Activated CD4-positive, alpha-beta T cell treated with anti-CD3 and anti-CD28 coated beads for 36 hours (primary cell): ENCODE measurements at regions not wholly inside any gene's neighbourhood (a gene's known extent, or its start where the extent isn't known, plus 50 kb on each side); places are given as distances from the start of the nearest gene placed in this dataset.
A peak's percentile ranks its signal among the peaks of the same experiment; 100 is the strongest.
"Not testable (repeated sequence)": the region's sequence is repeated elsewhere in the genome, so short reads cannot be mapped to it uniquely, and the experiment has no call there.

Experiments
- ATAC-seq: fragments of 200-7000 bp; cut with Tn5 transposase; one replicate; pipeline ENCODE4 v1.10.0; 2021; ENCODE audit warnings: mild to moderate bottlenecking, moderate library complexity
- CTCF ChIA-PET: fragments of 350-600 bp; sonication (Branson Sonifier 250); formaldehyde crosslinking; loops from one replicate; lab custom pipeline; 2021; ENCODE audit warnings: antibody characterized with exemption; lab: Charles Lee
- POLR2A ChIA-PET: fragments of 350-600 bp; sonication (Branson Sonifier 250); formaldehyde crosslinking; loops from one replicate; lab custom pipeline; 2021; ENCODE audit warnings: antibody characterized with exemption, inconsistent platforms; lab: Charles Lee
- DNase-seq: peaks from one replicate; pipeline ENCODE4 v3.0.0-alpha.2; 2020
- H3K27ac Mint-ChIP-seq: one replicate; pipeline ENCODE4 v1.8.0; 2021; ENCODE audit warnings: mixed read lengths
- H3K27me3 Mint-ChIP-seq: one replicate; pipeline ENCODE4 v1.8.0; 2021; ENCODE audit warnings: mixed read lengths
- H3K36me3 Mint-ChIP-seq: one replicate; pipeline ENCODE4 v1.8.0; 2021; ENCODE audit warnings: low read depth, mixed read lengths
- H3K4me1 Mint-ChIP-seq: one replicate; pipeline ENCODE4 v1.8.0; 2021; ENCODE audit warnings: mixed read lengths
- H3K4me3 Mint-ChIP-seq: one replicate; pipeline ENCODE4 v1.8.0; 2021; ENCODE audit warnings: mild to moderate bottlenecking, moderate library complexity, mixed read lengths
- H3K9me3 Mint-ChIP-seq: one replicate; pipeline ENCODE4 v1.8.0; 2021; ENCODE audit warnings: low read depth, mixed read lengths
- intact Hi-C, 2 experiments: fragments of 100-400 bp; cut with DNase I in 1 of 2; cut with micrococcal nuclease in 1 of 2; formaldehyde crosslinking; loops; one replicate each; pipeline versions ENCODE4 v1.14.2 to v1.15.1; 2022 to 2024; cut with DNase I, micrococcal nuclease

DNA sequence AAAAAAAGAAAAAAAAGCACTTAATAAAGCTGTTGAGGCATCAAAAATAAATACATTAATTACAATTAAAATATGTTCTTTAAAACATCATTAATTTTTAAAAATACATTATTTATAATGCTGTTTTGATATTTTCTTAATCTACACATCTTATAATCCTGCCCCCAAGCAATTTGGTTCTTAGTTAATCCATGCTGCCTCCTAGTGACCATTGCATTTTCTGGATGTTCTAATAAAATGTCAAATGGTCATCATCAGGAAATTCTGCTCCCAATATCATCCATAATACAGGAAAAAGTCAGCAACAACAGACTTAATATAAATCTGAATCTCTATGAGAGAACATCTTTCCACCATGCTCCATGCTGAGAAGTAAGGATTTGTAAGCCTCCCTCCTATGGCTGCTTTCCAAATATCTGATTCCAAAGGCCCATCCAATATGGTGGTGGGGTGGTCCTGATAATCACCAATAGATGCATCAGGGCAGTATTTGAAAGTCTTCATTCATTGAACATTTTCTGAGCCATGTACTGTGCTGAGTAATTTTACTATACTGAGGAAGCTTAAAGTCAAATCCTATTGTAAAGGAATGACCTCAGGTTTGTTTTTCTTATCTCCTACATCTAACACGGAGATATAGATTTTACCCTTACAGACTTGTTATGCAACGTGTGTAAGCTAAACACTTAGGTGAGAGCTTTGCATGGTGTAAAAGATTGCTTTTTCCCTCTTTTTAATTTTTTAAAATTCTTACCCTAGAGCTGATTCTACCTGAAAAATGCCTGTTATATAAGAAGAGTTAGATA, 124.7 kb upstream of the BMAL1 start:
- intact Hi-C loops, result loop anchor here in 1 of 2 experiments (5.0 kb wide), 1 partner anchor 191 kb away; no protein-coding TSS in a partner anchor
- Mint-ChIP-seq H3K4me3 (no peak overlapping the region), H3K27ac (no peak overlapping the region), H3K36me3 (no peaks in the 10 kb centered on the region), H3K27me3 (peaks cover 14% of the 10 kb centered on the region), H3K4me1 (no peaks in the 10 kb centered on the region), H3K9me3 (no peaks in the 10 kb centered on the region)
- DNase-seq, result no peak
- ATAC-seq, result no peak
- ChIA-PET POLR2A (no interaction called here), CTCF (interaction anchor here (0.7 kb wide), 1 partner anchor 34 kb away, joined by 3 read pairs; no protein-coding TSS in a partner anchor)

DNA sequence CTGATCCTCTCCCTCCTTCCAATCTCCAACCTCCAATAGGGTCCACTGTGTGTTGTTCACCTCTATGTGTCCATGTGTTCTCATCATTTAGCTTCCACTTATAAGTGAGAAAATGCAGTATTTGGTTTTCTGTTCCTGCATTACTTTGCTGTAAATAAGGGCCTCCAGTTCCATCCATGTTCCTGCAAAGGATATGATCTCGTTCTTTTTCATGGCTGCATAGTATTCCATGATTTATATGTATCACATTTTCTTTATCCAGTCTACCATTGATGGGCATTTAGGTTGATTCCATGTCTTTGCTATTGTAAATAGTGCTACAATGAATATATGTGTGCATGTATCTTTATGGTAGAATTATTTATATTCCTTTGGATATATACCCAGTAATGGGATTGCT, 123.2 kb upstream of the BMAL1 start:
- DNase-seq, CTCF ChIA-PET, H3K4me3 Mint-ChIP-seq, ATAC-seq, H3K9me3 Mint-ChIP-seq, H3K36me3 Mint-ChIP-seq, H3K27ac Mint-ChIP-seq, H3K4me1 Mint-ChIP-seq, POLR2A ChIA-PET: not testable (repeated sequence)
- intact Hi-C loops, result loop anchor here in 1 of 2 experiments (5.0 kb wide), 1 partner anchor 192 kb away; no protein-coding TSS in a partner anchor
- H3K27me3 Mint-ChIP-seq, result peaks cover 21% of the 10 kb centered on the region

DNA sequence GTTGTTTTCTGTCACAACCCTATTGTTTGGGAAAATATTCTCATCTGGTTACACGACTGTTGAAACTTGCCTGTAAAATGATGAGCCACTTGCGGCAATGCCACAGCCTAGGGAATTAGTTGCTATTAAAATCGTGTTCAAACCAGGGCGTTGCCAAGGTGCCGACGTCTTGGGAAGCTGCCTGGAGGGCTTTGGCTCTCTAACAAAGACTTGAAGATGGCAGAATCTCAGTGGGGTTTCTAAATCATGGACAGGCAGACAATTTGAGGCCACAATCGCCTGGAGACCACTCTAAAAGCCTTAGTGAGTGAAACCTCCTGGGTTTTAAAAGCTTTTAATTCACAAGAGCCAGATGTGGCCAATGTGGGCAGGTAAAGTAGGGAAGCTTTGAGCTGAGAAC, 117.2 kb upstream of the BMAL1 start:
- Mint-ChIP-seq H3K36me3 (no peaks in the 10 kb centered on the region), H3K9me3 (no peaks in the 10 kb centered on the region), H3K27me3 (peaks cover 13% of the 10 kb centered on the region), H3K27ac (no peak overlapping the region), H3K4me3 (no peak overlapping the region), H3K4me1 (no peaks in the 10 kb centered on the region)
- no peak for DNase-seq
- POLR2A ChIA-PET, result no interaction called here
- no peak for ATAC-seq
- intact Hi-C loops, result no loop called here
- CTCF ChIA-PET, result interaction anchor here (1.1 kb wide), 1 partner anchor 9 kb away, joined by 3 read pairs; no protein-coding TSS in a partner anchor

DNA sequence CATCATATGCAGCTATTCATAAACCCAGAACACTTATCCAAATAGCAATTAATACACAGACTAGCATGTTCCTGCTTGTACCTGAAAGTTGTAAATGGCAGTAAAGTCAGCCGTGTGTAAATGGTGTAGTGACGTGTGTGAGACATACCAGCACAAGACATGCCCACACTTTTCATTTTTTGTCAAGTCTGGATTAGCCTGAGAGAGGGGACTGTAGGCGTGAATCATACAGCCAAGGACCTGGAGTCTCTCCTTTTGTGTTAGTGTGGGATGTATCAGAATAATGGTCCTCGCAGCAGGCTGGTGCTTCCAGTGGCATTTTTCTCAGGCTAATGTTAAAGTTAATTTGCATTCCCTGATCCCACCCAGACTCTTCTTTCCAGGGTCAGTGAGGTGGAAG, 116.8 kb upstream of the BMAL1 start:
- H3K9me3 Mint-ChIP-seq, result no peaks in the 10 kb centered on the region
- ChIA-PET CTCF (interaction anchor here (1.1 kb wide), 1 partner anchor 10 kb away, joined by 3 read pairs; no protein-coding TSS in a partner anchor), POLR2A (no interaction called here)
- H3K4me3 Mint-ChIP-seq, result no peak overlapping the region
- no peak overlapping the region for H3K27ac Mint-ChIP-seq
- H3K27me3 Mint-ChIP-seq, result peaks cover 13% of the 10 kb centered on the region
- no peak for ATAC-seq
- no peaks in the 10 kb centered on the region for H3K36me3 Mint-ChIP-seq
- intact Hi-C loops, result no loop called here
- no peak for DNase-seq
- no peaks in the 10 kb centered on the region for H3K4me1 Mint-ChIP-seq

DNA sequence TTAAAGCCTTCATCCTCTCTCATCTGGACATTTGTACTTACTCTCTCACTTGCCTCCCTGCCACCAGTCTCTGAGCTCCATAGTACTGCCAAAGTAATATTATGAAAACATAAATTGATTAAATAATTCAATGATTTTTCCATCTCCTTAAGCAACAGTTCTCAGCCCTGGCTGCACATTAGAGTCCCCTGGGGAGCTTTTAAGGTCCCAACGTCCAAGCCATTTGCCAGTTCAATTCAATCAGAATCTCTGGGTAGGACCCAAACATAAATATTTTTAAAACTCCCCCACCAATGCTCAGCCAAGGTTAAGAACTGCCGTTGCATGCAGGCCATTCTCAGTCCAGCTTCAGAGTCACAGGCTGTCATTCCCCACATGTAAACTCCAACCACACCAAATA, 114.4 kb upstream of the BMAL1 start:
- Mint-ChIP-seq H3K4me3 (no peak overlapping the region), H3K4me1 (no peaks in the 10 kb centered on the region), H3K27me3 (peaks cover 7% of the 10 kb centered on the region), H3K36me3 (no peaks in the 10 kb centered on the region), H3K27ac (no peak overlapping the region), H3K9me3 (no peaks in the 10 kb centered on the region)
- ATAC-seq, result no peak
- ChIA-PET POLR2A (no interaction called here), CTCF (interaction anchor here (0.7 kb wide), 1 partner anchor 283 kb away, joined by 3 read pairs; no protein-coding TSS in a partner anchor)
- DNase-seq, result no peak
- intact Hi-C loops, result no loop called here

DNA sequence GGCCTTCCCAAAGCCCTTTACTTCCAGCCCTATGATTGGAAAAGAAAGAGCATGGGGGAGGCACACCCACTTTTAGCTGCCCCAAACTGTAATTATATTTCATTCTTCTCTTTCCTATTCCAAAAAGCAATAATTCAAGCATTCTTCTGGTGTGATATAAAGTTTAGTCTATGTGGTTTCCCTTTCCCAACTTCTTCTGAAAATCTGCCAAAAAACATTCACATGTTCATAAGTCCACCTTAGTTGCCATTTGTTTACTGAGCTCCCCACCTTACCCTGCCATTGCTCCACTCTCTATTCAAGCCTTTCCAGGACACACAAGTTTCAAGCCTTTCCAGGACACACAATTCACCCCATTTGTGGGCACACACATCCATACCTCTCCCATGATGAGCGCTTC, 111.6 kb upstream of the BMAL1 start:
- H3K4me3 Mint-ChIP-seq, result no peak overlapping the region
- H3K27me3 Mint-ChIP-seq, result peaks cover 2% of the 10 kb centered on the region
- DNase-seq (no peak), ATAC-seq (no peak)
- no peak overlapping the region for H3K27ac Mint-ChIP-seq
- POLR2A ChIA-PET, result no interaction called here
- intact Hi-C loops, result no loop called here
- H3K4me1 Mint-ChIP-seq, result no peaks in the 10 kb centered on the region
- no peaks in the 10 kb centered on the region for H3K36me3 Mint-ChIP-seq
- CTCF ChIA-PET, result no interaction called here
- H3K9me3 Mint-ChIP-seq, result no peaks in the 10 kb centered on the region

DNA sequence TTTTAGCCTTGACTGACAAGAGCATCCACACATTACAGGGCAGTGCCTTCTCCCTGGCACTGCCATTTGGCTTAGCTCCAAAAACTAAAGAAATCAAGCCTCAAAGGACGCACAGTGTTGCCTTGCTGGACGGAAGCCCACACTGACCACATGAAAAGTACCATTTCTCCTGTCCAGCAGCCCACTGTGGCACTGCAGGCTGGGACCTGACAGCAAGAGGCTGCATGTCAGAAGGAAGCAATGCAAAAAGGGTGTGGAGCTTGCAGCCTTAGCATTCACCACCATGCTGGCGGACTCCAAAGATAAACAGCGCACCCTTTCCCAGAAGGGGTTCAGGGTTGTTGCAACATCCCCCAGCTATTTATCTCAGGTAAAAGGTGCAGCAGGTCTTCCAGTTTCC, 109.3 kb upstream of the BMAL1 start:
- H3K4me1 Mint-ChIP-seq, result no peaks in the 10 kb centered on the region
- no peak overlapping the region for H3K27ac Mint-ChIP-seq

DNA sequence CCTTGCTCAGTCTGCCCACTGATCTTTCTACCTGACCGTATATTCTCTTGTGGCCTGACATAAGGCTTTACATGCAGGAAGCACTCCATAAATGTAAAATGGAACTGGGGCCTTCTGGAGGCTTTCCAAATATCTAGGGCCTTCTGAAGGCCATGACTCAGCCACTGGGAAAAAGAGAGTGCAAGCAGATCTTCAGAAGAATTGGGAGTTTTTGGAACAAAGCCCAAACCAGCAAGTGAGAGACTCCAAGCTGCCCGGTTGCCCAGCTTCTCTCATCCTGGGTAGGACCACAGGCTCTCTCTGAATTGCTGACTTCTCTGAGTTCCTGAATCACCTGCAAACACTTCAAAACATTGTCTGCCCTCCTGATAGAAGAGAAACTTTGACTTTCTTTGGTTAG, 107.9 kb upstream of the BMAL1 start:
- POLR2A ChIA-PET, result no interaction called here
- Mint-ChIP-seq H3K9me3 (no peaks in the 10 kb centered on the region), H3K27ac (no peak overlapping the region), H3K36me3 (no peaks in the 10 kb centered on the region), H3K4me3 (no peak overlapping the region), H3K4me1 (no peaks in the 10 kb centered on the region), H3K27me3 (no peaks in the 10 kb centered on the region)
- CTCF ChIA-PET, result interaction anchor here (0.5 kb wide), 1 partner anchor 281 kb away, joined by 3 read pairs; no protein-coding TSS in a partner anchor
- intact Hi-C loops, result no loop called here
- ATAC-seq (no peak), DNase-seq (no peak)

More for the DNA sequence above, 109.3 kb upstream of the BMAL1 start:
- intact Hi-C loops, result no loop called here
- no peak for ATAC-seq
- Mint-ChIP-seq H3K36me3 (no peaks in the 10 kb centered on the region), H3K4me3 (no peak overlapping the region), H3K27me3 (peaks cover 2% of the 10 kb centered on the region), H3K9me3 (no peaks in the 10 kb centered on the region)
- POLR2A ChIA-PET, result no interaction called here
- CTCF ChIA-PET, result interaction anchor here (1.6 kb wide), 1 partner anchor 24 kb away, joined by 5 read pairs; no protein-coding TSS in a partner anchor
- no peak for DNase-seq

DNA sequence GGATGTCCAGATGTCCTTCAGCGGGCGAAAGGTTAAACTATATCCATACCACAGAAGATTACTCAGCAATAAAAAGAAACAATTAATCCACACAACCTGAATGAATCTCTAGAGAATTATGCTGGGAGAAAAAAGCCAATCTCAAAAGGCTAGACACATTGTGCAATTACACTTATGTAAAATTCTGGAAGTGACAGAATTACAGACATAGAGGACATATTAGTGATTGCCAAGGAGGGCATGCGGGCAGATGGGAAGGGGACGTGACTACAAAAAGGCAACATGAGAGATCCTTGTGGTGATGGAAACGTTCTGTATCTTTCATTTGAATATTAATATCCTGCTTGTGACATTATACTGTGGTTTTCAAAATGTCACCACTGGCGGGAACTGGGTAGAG, 103.5 kb upstream of the BMAL1 start:
- H3K4me3 Mint-ChIP-seq, result no peak overlapping the region
- intact Hi-C loops, result no loop called here
- H3K27me3 Mint-ChIP-seq, result peaks cover 4% of the 10 kb centered on the region
- ChIA-PET POLR2A (no interaction called here), CTCF (no interaction called here)
- no peaks in the 10 kb centered on the region for H3K36me3 Mint-ChIP-seq
- no peak overlapping the region for H3K27ac Mint-ChIP-seq
- no peak for DNase-seq
- no peaks in the 10 kb centered on the region for H3K4me1 Mint-ChIP-seq
- H3K9me3 Mint-ChIP-seq, result no peaks in the 10 kb centered on the region
- ATAC-seq, result no peak

DNA sequence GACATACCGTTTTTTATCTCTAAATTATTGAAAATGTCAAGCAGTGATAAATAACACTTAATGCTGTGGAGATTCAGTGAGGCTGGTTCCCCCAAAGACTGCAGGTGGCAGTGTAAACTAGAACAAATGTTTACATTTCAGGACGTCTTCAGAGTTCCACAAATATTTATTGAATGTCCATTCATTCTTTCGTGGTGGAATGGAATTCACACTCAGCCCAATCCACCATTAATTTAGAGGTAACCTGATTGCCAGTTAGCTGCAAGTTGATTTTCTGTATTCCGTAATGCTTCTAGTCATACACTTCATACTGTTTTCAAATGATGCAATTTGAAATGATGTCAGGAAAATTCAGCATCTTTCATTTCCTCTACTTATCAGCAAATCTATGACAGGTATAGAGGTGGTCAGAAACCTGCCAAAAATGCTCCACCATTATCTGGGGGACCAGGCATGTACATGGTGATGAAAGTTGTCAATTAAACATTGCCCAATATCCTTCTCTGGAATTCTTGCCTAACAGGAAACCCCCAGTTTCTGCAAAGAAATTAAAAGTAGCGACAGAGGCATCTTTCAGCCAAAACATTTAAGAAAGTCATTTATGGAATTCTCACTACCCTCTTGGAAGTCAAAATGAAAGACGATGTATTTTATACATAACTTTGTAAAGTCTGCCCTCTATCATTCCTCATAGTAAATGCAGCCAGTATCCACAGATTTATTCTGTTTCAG, 94.3 kb upstream of the BMAL1 start:
- DNase-seq, result peak; percentile 11
- CTCF ChIA-PET, result interaction anchor here (0.6 to 2.4 kb wide), 12 partner anchors 8 to 1750 kb away, joined by 3 to 10 read pairs (median 4); no protein-coding TSS in a partner anchor

DNA sequence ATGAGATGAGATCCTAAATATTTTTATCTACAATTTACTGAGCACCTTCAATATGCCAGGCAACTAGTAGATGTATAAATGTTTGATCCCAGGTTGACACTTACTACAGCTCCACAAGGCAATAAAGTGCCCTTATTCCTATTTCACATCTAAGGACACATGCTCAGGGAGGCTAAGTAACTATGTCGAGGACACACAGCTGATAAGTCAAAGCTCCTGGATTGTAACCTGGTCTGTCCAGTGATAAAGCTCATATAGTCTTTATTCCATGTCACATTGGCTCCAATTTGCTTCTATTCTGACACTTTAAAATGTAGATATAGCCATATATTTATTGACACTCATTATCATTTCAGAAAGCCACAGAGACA, 93.8 kb upstream of the BMAL1 start:
- DNase-seq (no peak), ATAC-seq (no peak)
- POLR2A ChIA-PET, result interaction anchor here (0.7 kb wide), 1 partner anchor 25 kb away, joined by 3 read pairs; no protein-coding TSS in a partner anchor
- Mint-ChIP-seq H3K4me1 (peaks cover 10% of the 10 kb centered on the region), H3K27ac (no peak overlapping the region), H3K36me3 (no peaks in the 10 kb centered on the region), H3K9me3 (peaks cover 13% of the 10 kb centered on the region), H3K4me3 (no peak overlapping the region), H3K27me3 (peaks cover 21% of the 10 kb centered on the region)
- CTCF ChIA-PET, result interaction anchor here (0.6 to 2.4 kb wide), 14 partner anchors 8 to 1751 kb away, joined by 3 to 10 read pairs (median 4); no protein-coding TSS in a partner anchor
- intact Hi-C loops, result loop anchor here (1.0 to 2.0 kb wide), 6 partner anchors 24 to 220 kb away; no protein-coding TSS in a partner anchor

More for the DNA sequence above, 94.3 kb upstream of the BMAL1 start:
- intact Hi-C loops, result loop anchor here (1.0 to 2.0 kb wide), 6 partner anchors 25 to 219 kb away; no protein-coding TSS in a partner anchor
- Mint-ChIP-seq H3K4me3 (no peak overlapping the region), H3K27me3 (peaks cover 19% of the 10 kb centered on the region), H3K9me3 (peaks cover 9% of the 10 kb centered on the region), H3K4me1 (peaks cover 10% of the 10 kb centered on the region), H3K27ac (no peak overlapping the region), H3K36me3 (no peaks in the 10 kb centered on the region)
- POLR2A ChIA-PET, result interaction anchor here (0.7 kb wide), 1 partner anchor 25 kb away, joined by 3 read pairs; no protein-coding TSS in a partner anchor
- peak; percentile 71 for ATAC-seq
